HG03378 (cell line): ENCODE measurements at regions not wholly inside any gene's neighbourhood (a gene's known extent, or its start where the extent isn't known, plus 50 kb on each side); places are given as distances from the start of the nearest gene placed in this dataset.

Experiments
- ATAC-seq: cut with Tn5 transposase; IDR thresholded peaks from one replicate; pipeline ENCODE4 v1.9.1; 2021; ENCODE audit warnings: mild to moderate bottlenecking, moderate library complexity; ENCODE audit not compliant: unreplicated experiment

DNA sequence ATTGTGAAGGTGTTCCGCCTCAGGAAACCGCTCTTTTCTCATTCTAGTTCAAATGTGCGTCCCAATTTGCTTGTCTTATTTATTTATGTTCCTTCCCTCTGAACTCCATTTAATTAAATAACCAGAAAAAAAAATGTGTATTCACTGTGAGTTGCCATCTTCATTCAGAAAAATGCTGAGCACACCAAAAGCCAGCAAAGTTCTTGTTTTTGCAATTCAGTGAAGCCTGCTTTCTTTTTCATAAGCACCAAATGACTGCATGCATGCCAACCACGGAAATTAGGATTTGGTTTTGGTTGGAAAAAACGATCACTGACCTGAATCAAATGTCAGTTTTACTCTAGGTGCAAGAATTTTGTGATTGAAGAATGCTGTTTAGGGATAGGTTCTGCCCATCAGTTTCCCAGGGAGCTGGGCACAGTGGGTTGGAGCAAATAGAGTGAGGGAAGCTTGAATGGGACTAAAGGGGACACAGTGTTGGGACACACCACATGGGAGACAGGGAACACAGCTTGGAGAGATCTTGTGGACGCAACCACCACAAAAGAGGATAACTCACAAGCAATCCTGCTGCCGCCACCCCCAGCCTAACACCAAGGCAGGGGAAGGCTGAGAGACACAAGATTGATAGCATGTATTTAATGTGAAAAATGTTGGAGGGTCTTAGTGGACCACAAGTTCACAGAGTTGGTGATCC lies 183.4 kb upstream of the GALNT2 start:
- no peak for ATAC-seq

DNA sequence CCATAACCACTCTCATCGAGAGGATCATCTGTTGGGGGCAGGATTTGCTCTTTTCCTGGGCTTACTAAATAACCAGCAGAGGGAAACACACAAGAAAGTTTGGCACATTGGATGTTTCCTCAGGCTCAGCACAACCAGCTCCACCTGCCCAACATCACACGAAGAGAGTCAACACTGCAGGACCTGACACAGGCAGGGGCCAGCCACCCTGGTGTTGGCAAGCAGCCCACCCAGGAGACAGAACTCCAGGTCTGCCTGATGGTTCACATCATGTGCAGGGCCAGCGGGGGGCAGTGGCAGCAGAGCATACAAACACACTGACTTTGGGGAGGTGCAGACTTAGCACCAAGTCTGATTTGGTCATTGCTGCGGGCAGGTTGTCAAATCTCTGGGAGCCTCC lies 182.3 kb upstream of the GALNT2 start:
- ATAC-seq: no peak

DNA sequence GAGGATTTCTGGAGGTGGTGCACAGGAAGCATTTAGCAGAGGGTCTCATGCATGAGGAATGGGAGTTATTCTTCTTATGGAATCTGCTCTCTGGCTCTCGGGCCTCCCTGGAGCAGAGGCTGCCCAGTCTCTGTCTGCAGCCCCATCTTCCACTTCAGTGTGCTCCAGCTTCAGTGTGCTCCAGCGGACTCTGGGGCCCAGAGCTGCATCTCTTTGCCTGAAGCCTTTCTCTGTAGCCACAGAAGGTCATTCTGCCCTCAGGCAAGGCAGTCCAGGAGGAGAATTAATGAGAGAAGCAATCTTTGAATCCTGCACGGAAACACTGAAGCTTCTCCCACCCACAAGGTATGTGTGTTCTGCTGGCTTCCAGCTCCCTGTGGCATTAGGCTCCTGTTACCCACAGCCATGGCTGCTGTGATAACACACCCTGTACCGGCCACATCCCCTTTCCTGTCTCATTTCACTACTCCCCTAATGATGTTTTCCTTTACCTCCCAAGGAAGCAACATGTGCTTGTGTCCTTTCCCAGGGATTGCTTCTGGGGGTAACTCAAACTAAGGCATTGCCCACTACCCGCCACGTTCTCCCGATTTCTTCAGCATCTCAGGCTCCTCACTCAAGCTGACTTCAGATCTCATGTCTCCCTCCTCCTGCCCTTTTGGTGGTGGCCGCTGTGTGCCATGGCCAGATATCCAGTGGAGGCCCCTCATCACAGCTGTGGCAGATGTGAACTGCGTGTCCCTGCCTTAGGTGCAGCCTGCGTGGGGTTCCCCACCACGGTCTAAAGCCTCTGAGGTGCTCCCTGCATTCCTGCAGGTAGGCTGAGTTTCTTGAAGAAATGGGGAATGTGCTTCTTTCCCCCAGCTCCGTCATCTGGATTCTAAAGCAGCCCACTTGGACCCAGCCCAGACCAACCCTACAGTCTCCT lies 181.2 kb upstream of the GALNT2 start:
- no peak for ATAC-seq

DNA sequence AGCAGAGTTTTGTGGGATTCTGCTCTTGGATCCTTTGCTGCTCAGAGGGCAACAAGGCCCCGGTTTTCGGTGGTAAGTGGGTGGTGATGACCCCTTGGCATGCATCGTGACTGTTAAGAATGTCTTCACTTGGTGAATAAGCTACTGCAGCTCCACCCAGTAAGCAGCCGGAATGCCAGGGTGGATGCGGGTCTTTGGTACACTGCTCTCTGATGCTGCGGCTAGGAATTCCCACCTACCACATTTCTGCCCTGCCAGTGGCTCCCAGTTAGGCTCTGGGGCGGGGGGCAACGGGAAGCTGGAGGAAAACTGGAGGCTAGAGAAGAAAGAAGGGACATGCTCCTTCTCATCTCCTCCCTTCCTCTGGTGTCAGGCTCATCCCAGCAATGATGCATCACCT lies 180.4 kb upstream of the GALNT2 start:
- no peak for ATAC-seq

DNA sequence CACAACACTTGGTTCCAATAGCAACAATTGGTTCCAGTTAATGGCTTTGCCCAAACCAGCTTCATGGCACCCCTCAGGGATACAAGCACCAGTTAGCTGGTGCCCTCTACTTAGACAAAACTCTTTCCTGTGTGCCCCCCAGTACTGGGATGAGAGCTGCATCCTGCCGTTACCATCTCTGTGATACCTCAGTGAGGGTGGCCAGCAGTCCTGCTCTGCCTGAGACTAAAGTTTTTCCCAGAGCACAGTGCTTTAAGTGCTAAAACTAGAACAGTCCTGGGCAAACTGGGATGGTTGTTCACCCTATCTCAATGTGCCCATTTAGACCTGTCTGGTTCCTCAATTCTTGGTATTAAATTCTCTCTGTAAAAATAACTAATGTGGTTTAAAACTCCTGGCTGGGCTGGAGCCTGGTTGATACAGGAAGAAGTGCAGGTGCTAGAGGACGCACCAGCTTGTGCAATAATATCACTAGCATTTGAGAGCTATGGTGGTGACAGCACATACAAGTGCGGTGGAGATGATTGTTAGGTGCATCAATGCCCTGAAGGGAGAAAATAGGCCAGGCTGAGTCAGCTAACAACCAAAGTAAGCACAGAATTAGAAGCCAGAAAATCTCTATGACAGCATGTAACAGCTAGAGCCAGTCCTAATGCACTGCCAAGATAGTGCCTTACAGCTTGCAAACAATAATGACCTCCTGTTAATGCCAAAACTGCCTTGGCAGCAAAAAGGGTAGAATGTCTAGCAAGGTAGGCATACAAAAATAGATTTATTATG lies 179.8 kb upstream of the GALNT2 start:
- no peak for ATAC-seq

DNA sequence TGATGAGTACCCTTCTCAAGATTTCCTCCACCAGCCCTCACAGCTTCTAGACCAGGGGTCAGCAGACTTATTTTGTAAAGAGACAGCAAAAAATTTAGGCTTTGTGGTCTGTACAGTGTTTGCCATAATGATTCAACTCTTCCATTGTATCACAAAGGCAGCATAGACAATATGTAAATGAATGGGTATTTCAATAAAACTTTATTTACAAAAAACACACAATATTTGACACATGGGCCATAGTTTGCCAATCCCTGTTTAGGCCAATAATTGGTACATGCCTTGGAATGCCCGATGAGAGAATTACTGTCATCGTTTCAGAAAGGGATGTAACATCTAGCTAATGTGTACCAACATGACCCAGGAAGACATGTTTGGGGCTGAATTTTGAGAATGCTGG lies 178.9 kb upstream of the GALNT2 start:
- ATAC-seq: no peak

DNA sequence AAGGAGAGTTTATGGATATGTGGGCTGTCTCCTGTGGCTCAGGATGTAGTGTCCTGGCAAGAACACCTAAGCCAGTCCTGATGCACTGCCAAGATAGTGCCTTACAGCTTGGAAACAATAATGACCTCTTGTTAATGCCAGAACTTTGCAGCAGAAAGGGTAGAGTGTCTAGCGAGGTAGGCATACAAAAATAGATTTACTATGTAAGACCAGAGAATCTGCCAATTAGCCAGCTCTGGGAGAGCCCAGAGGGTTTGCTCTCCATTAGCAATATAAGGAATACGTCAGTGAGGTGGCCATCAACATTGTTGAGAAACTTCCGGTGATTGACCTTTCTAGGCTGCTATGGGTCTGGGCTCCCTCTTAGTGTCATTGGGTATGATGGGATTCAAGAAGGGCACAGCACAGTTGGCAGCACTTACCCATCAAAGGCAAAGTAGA lies 178.5 kb upstream of the GALNT2 start:
- no peak for ATAC-seq

DNA sequence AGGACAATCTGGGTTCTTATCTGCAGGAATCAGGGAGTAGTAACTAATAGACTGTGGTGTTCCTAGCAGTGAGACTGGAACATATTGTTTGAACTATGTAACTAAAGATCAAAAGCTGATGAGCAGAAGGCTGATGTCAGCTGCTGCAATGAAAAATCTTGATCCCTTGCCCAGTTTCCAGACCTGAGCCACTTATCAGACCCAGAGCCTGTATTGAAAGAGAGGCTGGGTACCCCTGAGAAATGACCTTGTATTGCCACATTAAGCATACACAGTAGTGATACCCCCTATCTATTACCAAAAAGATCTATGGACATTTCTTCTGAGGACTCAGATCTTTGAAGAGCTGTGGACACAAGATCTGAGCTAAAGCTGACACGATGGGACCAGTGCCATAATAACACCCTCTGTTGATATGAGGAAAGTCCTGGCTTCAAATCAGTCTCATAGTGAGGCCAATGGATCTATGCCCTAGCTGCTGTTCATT lies 178.0 kb upstream of the GALNT2 start:
- no peak for ATAC-seq

DNA sequence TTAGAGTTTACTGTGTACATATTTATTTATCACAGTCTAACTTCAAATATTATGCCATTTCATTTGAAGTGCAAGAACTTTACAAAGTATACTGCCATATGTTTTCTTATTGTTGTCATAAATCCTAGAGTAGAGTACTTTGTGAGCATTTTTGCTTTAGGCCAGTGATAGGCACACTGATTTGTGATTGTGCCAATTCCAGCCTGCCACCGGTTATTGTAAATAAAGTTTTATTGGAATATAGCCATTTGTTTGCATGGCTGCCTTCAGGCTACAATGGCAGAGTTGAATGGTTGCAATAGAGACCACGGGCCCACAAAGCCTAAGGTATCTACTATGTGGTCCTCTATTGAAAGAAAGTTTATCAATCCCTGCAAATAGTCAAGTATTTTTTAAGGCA lies 175.8 kb upstream of the GALNT2 start:
- no peak for ATAC-seq

DNA sequence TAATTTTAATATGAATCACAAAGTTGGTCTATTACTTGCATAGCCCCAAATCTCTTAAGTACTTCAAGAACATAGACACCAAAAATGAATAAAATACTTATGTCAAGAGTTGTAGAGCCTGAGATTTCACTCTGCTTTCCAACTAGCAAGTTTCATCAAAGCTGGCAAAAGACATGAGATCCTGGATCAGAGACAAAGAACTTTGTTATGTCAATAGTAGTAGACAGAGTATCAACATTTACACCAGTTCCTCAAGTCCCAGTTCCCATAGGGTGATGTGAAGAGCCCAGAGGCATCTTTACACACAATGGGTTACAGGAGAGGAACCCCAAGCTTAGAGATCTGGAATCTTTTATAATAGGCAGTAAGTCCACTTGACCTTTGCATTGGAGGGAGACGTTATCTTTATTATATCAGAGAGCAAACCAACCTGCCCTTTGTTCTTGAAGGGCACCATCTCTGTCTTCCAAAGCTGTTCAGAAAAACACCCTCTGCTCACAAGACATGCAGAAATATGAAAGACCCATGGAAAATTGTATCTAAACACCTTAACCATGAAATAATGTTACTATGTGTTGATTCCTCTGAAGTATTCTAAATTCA lies 174.4 kb upstream of the GALNT2 start:
- no peak for ATAC-seq

DNA sequence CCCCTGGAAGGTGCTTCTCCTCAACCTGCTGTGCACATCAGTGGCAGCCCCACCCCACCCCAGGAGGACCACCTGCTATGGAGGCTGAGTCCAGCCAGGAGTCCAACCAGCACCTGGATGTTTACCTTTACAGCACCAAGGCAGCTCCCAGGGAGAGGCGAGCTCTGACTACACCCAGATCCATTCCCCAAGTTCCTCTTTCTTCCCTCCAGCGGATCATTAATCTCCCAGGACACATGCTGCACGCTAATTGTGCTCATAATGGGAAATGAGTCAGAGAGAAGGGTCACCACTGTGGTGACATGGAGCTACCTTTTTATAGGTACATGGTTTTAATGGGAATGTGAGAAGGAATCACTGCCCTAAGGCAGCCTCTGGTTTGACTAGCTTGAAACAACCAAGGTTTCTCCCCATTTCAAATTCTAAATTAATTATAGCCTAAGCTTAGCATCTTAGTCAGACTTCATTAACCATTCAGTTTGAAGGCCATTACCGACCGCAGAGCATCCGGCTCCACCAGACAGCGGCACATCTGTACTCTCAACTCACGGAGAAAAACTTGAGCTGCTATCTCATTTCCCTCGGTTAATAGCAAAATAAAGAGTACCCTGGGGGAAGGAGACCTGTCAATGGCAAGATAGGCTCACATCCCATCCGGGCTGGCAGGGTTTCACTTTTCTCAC lies 173.1 kb upstream of the GALNT2 start:
- no peak for ATAC-seq

DNA sequence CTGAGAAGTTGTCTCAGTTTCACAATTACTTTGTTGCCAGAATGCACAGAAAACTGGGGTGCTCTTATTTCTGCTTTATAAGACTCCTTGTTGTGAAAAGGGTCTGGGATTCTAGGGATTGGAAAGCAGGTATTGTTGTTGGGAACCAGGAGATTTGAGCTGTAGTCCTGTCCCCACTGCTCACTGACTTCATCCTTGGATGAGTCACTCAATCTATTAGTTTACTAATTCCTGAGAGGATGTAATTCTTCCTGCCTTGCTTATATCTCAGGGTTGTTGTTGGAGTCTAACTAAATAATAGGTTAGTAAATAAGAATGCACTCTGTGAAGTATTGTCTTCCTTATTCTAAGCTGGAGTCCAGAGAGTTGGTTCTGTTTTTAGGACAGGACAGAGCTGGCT lies 172.5 kb upstream of the GALNT2 start:
- ATAC-seq: no peak

DNA sequence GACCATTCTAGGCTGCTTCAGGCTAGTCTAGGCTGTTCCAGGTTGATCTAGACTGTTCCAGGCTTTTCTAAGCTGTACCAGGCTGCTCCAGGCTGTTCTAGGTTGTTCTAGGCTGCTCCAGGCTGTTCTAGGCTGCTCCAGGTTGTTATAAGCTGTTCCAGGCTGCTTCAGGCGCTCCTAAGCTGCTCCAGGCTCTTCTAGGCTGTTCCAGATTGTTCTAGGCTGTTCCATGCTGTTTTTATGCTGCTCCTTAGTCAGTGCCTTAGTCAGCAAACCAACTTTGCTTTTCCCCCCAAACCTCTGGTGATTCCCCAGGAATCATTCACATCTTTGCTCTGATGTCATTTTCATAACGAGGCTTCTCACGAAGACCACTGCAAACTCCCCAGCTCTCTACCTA lies 171.4 kb upstream of the GALNT2 start:
- no peak for ATAC-seq

DNA sequence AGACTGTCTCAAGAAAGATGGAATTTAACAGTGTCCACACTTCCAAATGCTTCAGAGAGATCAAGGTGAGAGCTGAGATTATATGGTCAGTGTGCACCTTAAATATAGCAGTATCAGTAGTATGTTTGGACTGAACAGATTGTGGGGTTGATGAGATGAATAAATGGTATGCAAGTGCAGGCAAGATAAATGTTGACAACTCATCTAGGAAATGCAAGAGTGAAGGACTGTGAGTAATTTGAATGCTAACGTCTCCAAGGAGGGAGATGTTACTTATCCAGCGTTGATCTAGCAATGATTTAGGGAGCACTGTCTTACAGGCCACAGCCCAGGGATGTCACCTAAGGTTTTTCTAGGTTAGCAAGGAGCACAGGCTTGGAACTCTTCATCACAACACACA lies 170.7 kb upstream of the GALNT2 start:
- no peak for ATAC-seq

DNA sequence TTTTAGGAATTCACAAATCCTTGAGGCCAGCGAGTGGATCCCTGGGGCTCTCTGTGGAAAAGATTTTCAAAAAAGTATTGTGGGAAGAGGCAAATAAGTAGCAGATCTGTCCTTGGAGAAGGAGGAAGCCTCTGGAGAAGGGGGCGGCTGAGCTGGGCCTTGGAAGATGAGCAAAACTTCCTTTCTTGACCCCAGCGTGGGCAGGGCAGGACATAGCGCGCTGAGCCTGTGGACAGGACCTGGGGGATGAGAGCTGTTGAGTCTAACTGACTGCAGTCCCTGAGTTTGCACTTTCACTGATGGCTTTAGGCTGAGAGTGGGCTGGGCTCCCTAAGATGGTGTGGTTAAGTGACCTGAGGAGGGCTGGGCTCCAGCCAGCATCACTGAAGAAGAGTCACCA lies 170.2 kb upstream of the GALNT2 start:
- no peak for ATAC-seq

DNA sequence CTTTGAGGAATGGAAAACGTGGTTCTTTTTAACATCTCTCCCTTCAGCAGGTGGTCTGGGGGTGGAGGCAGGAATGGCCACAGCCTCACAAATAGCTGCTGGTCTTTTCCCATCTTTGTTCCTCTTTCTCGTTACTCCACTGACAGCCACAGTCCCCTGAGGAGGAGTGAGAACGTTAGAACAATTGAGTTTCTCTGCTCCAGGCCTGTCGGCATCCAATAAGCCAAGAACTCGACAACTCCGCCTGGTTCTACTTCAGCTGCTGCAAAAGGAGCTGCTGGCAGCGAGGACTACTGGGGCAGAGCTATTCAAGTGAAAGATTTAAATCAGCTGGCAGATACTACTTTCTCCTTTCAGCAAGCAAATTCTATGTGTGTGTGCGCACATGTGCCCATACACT lies 169.5 kb upstream of the GALNT2 start:
- no peak for ATAC-seq

DNA sequence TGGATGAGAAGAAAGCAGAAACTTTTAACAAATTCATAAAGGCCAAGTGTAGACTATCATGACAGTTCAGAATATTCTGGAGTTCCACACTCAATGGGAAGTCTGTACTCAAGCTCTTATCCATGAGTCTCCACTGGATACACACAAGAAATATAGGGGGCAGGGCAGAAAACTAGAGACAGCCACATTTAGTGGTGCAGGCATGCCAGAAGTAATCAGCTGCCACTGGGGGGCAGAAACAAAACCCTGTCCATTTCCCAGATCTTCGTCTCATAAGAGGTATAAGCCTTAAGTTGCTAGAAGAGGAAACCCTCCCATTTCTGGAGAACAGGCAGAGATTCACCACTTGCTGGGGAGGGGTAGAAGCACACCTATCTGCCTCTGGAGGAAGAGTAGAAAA lies 166.8 kb upstream of the GALNT2 start:
- no peak for ATAC-seq

DNA sequence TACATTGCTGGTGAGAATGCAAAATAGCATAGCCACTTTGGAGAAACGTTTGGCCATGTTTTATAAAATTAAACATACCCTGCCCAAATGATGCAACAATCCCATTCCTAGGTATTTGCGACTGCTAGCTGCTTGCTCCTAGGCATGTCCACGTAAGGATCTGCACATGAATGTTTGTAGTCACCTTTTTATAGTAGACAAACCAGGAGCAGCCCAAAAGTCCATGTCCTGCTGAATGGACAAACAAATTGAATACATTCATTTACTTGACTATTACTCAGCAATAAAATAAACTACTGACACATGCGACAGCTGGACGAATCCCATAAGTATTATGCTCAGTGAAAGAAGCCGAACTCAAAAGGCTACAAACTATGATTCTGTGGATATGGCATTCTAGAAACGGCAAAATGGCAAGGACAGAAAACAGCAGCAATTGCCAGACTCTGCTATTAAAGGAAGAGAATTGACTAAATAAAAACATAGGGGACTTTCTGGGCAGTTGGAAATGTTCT lies 161.9 kb upstream of the GALNT2 start:
- ATAC-seq: no peak

DNA sequence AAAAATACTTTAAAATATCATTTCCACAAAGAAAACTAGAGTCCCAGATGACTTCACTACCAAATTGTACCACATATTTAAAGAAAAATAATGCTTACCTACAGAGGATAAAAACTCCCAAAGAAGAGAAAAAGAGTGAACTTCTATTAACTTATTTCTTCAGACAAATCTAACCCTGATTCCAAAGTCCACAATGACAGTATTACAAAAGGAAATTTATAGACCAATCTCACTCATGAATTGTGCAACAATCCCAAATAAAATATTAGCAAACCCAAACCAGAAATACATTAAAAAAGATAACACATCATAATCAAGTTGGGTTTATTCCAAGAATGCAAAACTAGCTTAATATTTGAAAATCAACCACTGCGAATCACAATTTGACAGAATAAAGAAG lies 161.4 kb upstream of the GALNT2 start:
- no peak for ATAC-seq
